Right lobe of liver (tissue), 6 donors: ENCODE measurements at regions not wholly inside any gene's neighbourhood (a gene's known extent, or its start where the extent isn't known, plus 50 kb on each side); places are given as distances from the start of the nearest gene placed in this dataset.

ENCODE experiments used
- ATAC-seq, 4 donors: fragments of 200-7000 bp; cut with Tn5 transposase; one replicate each; pipeline ENCODE4 v1.9.1; 2020; ENCODE audit warnings: mild to moderate bottlenecking in 4 of 4, moderate library complexity in 4 of 4
- DNase-seq, 3 donors: peaks; one replicate each; pipeline ENCODE4 v3.0.0-alpha.2; 2020
- H3K27ac ChIP-seq, 3 donors: fragments of 200-600 bp; one replicate each; pipeline ENCODE4 v1.8.0; 2022
- H3K27me3 ChIP-seq, 2 donors: fragments of 200-600 bp; one replicate each; pipeline ENCODE4 v1.8.0; 2022
- H3K36me3 ChIP-seq, 4 donors: fragments of 200-600 bp; sonication (generic) in 1 of 4; one replicate each; pipeline versions ENCODE4 v1.5.1 to v1.8.0; 2017 to 2022; ENCODE audit warnings: control low read depth in 1 of 4
- H3K4me1 ChIP-seq, 4 donors: fragments of 200-600 bp; sonication (generic) in 1 of 4; one replicate each; pipeline versions ENCODE4 v1.5.1 to v1.8.0; 2017 to 2022; ENCODE audit warnings: control low read depth in 1 of 4
- H3K4me3 ChIP-seq, 3 donors: fragments of 200-600 bp; one replicate each; pipeline ENCODE4 v1.8.0; 2022
- H3K9me3 ChIP-seq, 4 donors: fragments of 200-600 bp; sonication (generic) in 1 of 4; one replicate each; pipeline versions ENCODE4 v1.5.1 to v1.8.0; 2017 to 2022; ENCODE audit warnings: control low read depth in 1 of 4
- POLR2A ChIP-seq: fragments of 450-650 bp; IDR thresholded peaks from one replicate; pipeline ENCODE4 v1.6.1; 2017; ENCODE audit warnings: antibody characterized with exemption, mild to moderate bottlenecking
- WGBS: methylation state at CpG from one replicate; pipeline ENCODE4 v1.1.6; 2018; ENCODE audit warnings: low coverage, low lambda C conversion rate; ENCODE audit not compliant: insufficient coverage; ENCODE audit errors: missing lambda C conversion rate; 5-methylcytosine and 5-hydroxymethylcytosine counted together
- intact Hi-C, 2 donors: fragments of 100-400 bp; cut with DNase I; formaldehyde crosslinking; loops; one replicate each; pipeline versions ENCODE4 v1.11.2 to v1.14.1; 2022
- TF ChIP-seq, protein P1 (sequence below), 4 donors: fragments of 200-600 bp in 3 of 4; fragments of 450-650 bp in 1 of 4; IDR thresholded peaks; one replicate each; pipeline versions ENCODE4 v1.5.1 to v1.8.0; 2016 to 2022; ENCODE audit warnings: antibody characterized with exemption in 4 of 4, mild to moderate bottlenecking in 2 of 4
- donor health status: DM: no; HTN: yes; CAD: no.
- donor health status: DM: no; HTN: no; CAD: no.
- donor health status: DM: no; HTN: no; CAD: no.
- donor health status: DM: no; HTN: yes; CAD: no.
- donor health status: DM: no; HTN: yes; CAD: no.

DNA sequence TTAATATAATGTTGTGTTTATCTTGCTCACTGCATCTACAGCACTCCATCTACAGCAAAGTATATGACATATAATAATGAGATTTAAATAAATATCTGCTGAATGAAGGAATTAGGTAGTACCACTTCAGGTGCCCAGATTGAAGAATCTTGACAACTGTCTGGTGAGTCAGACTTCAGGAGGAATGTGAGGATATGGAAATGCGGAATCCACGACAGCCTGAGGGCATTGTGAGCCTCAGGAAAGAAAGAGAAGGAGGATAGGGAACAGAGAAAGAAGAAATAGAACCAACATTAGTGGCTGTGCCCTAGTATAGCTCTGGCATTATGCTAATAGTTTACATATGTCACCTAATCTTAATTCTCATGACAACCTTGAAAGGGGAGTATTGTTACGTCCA is 304.4 kb downstream of the AASDHPPT start:
- Histone ChIP-seq H3K36me3 (no peaks in the 10 kb centered on the region), H3K9me3 (no peaks in the 10 kb centered on the region), H3K4me1 (no peaks in the 10 kb centered on the region), H3K27ac (no peak overlapping the region), H3K4me3 (no peak overlapping the region), H3K27me3 (no peaks in the 10 kb centered on the region)
- no peak for ATAC-seq
- TF ChIP-seq POLR2A: no peak
- TF ChIP-seq, protein P1, sequence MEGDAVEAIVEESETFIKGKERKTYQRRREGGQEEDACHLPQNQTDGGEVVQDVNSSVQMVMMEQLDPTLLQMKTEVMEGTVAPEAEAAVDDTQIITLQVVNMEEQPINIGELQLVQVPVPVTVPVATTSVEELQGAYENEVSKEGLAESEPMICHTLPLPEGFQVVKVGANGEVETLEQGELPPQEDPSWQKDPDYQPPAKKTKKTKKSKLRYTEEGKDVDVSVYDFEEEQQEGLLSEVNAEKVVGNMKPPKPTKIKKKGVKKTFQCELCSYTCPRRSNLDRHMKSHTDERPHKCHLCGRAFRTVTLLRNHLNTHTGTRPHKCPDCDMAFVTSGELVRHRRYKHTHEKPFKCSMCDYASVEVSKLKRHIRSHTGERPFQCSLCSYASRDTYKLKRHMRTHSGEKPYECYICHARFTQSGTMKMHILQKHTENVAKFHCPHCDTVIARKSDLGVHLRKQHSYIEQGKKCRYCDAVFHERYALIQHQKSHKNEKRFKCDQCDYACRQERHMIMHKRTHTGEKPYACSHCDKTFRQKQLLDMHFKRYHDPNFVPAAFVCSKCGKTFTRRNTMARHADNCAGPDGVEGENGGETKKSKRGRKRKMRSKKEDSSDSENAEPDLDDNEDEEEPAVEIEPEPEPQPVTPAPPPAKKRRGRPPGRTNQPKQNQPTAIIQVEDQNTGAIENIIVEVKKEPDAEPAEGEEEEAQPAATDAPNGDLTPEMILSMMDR (IDR thresholded peaks at IDR 0.05): no peak
- intact Hi-C loops: no loop called here
- DNase-seq: no peak
- 43% methylated on average over 3 of the region's 3 CpGs for WGBS

DNA sequence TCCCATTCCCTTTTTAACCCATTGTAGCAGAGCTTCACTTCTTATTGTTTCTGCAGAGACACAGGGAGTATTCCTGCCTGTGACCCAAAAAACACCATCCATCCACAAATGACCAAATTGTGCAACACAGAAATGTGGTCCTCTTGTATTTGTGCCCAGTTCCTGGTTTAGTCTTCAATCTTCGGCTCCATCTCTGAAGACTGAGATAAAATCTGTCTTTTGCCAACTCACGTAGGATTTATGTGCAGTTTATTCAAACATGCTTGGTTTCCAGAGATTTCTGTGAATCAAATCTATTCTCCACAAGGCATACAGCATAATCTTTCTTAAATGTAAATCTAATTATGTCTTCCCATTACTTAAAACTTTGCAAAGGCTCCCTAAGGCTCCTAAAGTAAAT is 307.0 kb downstream of the AASDHPPT start:
- Histone ChIP-seq H3K27ac (no peak overlapping the region), H3K27me3 (no peaks in the 10 kb centered on the region), H3K4me3 (no peak overlapping the region), H3K4me1 (no peaks in the 10 kb centered on the region), H3K9me3 (no peaks in the 10 kb centered on the region), H3K36me3 (no peaks in the 10 kb centered on the region)
- intact Hi-C loops: no loop called here
- no peak for DNase-seq
- ATAC-seq: no peak
- 57% methylated on average over 2 of the region's 2 CpGs for WGBS
- TF ChIP-seq POLR2A: no peak
- TF ChIP-seq, protein P1 (IDR thresholded peaks at IDR 0.05): no peak

DNA sequence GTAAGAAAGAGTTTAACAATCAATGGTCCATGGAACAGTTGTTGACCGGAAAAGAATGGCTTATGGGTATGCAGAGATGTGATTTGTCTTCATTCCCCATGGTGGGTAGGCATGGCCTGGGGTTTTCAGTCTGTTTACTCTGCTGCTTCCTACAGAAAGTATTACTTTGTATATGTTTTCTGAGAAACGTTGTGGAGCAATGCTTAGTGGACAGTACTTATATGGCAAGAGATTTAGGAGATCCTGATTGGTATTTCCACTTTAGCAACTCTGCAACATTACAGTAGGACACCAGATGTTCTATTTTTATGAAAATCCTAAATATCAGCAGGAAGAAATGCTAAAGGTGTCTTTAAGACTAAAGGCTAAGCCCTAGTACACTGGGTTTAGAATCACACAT is 309.1 kb downstream of the AASDHPPT start:
- no peak for ATAC-seq
- DNase-seq: no peak
- TF ChIP-seq, protein P1 (IDR thresholded peaks at IDR 0.05): no peak
- no peak for TF ChIP-seq POLR2A
- H3K36me3 ChIP-seq: no peaks in the 10 kb centered on the region
- H3K4me1 ChIP-seq: no peaks in the 10 kb centered on the region
- WGBS: 56% methylated on average over 2 of the region's 2 CpGs
- no peak overlapping the region for H3K27ac ChIP-seq
- no peaks in the 10 kb centered on the region for H3K9me3 ChIP-seq
- intact Hi-C loops: no loop called here
- no peaks in the 10 kb centered on the region for H3K27me3 ChIP-seq
- no peak overlapping the region for H3K4me3 ChIP-seq

- H3K36me3 ChIP-seq: no peaks in the 10 kb centered on the region
- H3K9me3 ChIP-seq: no peaks in the 10 kb centered on the region
- intact Hi-C loops: no loop called here
- DNase-seq (no peak), ATAC-seq (no peak)
- no peak overlapping the region for H3K4me3 ChIP-seq
- no peak for TF ChIP-seq POLR2A
- TF ChIP-seq, protein P1 (IDR thresholded peaks at IDR 0.05): no peak
- H3K27me3 ChIP-seq: no peaks in the 10 kb centered on the region
- no peak overlapping the region for H3K27ac ChIP-seq
- no peaks in the 10 kb centered on the region for H3K4me1 ChIP-seq
Measured at GRCh38 chr11:106389101-106389500, 311.6 kb downstream of the AASDHPPT start.

- Histone ChIP-seq H3K4me1 (no peaks in the 10 kb centered on the region), H3K27ac (no peak overlapping the region), H3K9me3 (no peaks in the 10 kb centered on the region), H3K36me3 (no peaks in the 10 kb centered on the region), H3K27me3 (no peaks in the 10 kb centered on the region), H3K4me3 (no peak overlapping the region)
- intact Hi-C loops: no loop called here
- TF ChIP-seq, protein P1 (IDR thresholded peaks at IDR 0.05): no peak
- TF ChIP-seq POLR2A: no peak
- ATAC-seq (no peak), DNase-seq (no peak)
- WGBS: 48% methylated on average over 3 of the region's 3 CpGs
Measured at GRCh38 chr11:106390078-106390477, 312.6 kb downstream of the AASDHPPT start.
